ENCODE measurements at regions not wholly inside any gene's neighbourhood (a gene's known extent, or its start where the extent isn't known, plus 50 kb on each side); places are given as distances from the start of the nearest gene placed in this dataset.
"Not testable (repeated sequence)": the region's sequence is repeated elsewhere in the genome, so short reads cannot be mapped to it uniquely, and the experiment has no call there.

GRCh38 chr15:70376929-70377691, 279.4 kb upstream of the TLE3 start:
- DNase-seq (ENCODE audit: low spot score) = peak; percentile 87

- peak; percentile 67 for DNase-seq (ENCODE audit: low spot score)
Measured at GRCh38 chr15:70376031-70376928, 278.6 kb upstream of the TLE3 start.

GRCh38 chr15:70375586-70375985, 277.9 kb upstream of the TLE3 start:
- peak; percentile 22 for DNase-seq (ENCODE audit: low spot score)

GRCh38 chr15:70375006-70375431, 277.3 kb upstream of the TLE3 start:
- DNase-seq (ENCODE audit: low spot score) = peak; percentile 86

- peak; percentile 69 for DNase-seq (ENCODE audit: low spot score)
Measured at GRCh38 chr15:70374096-70374495, 276.4 kb upstream of the TLE3 start.

DNA sequence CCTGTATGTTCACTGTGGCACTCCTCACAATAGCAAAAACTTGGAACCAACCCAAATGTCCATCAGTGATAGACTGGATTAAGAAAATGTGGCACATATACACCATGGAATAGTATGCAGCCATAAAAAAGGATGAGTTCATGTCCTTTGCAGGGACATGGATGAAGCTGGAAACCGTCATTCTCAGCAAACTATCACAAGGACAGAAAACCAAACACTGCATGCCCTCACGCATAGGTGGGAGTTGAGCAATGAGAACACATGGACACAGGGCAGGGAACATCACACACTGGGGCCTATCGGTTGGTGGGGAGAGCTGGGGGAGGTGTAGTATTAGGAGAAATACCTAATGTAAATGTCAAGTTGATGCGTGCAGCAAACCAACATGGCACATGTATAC, 275.7 kb upstream of the TLE3 start:
- not testable (repeated sequence) for DNase-seq (ENCODE audit: low spot score)

- DNase-seq (ENCODE audit: low spot score) = peak; percentile 71
Measured at GRCh38 chr15:70367913-70368705, 270.4 kb upstream of the TLE3 start.

DNA sequence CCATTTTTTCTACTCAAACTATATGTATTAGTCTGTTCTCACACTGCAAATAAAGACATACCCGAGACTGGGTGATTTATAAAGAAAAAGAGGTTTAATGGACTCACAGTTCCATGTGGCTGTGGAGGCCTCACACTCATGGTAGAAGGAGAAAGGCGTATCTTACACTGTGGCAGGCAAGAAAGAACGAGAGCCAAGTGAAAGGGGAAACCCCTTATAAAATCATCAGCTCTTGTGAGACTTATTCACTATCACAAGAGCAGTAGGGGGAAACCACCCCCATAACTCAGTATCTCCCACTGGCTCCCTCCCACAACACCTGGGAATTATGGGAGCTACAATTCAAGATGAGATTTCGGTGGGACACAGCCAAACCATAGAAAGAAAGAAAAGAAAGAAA, 266.3 kb upstream of the TLE3 start:
- not testable (repeated sequence) for DNase-seq (ENCODE audit: low spot score)

GRCh38 chr15:70362886-70363285, 265.2 kb upstream of the TLE3 start:
- DNase-seq (ENCODE audit: low spot score) = peak; percentile 88

GRCh38 chr15:70362350-70362749, 264.6 kb upstream of the TLE3 start:
- peak; percentile 37 for DNase-seq (ENCODE audit: low spot score)

GRCh38 chr15:70361891-70362290, 264.2 kb upstream of the TLE3 start:
- peak; percentile 62 for DNase-seq (ENCODE audit: low spot score)

GRCh38 chr15:70361106-70361505, 263.4 kb upstream of the TLE3 start:
- DNase-seq (ENCODE audit: low spot score) = peak; percentile 30

DNA sequence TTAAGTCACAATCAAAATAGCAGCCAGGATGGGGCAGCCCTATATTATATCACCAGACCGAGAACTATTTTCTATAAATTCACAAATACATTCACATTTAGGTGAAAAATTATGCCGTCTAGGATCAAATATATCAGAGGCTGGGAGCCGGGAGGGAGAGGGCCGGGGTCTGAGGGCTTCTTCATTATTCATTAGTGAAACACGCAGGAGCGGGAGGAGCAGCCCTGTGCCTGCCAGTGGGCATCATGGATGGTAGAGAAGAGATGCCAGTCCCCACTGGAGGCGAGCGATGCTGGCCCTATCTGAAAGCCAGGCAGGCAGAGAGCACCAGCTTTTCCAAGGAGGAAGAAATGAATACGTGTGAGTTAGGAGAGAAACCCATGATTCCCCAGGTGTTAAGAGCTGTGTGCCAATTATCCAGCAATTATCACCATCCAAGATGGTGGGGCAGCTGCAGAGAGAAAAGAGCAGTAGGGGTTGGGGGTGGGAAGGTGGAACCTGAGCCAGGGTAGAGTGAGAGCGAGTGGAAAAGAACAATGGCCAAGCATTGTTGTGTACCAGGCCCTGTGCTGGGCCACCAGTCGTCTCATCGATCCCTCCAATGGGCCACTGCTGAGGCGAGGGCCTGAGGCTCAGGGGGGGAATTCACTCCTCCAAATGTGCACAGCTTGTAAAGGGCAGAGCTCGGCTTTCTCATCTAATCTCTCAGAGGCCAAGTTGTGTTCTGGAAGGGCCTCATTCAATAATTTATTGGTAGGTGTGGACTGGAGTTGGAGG, 261.3 kb upstream of the TLE3 start:
- DNase-seq (ENCODE audit: low spot score) = peak; percentile 72

- DNase-seq (ENCODE audit: low spot score) = peak; percentile 51
Measured at GRCh38 chr15:70358011-70358819, 260.5 kb upstream of the TLE3 start.

- peak; percentile 69 for DNase-seq (ENCODE audit: low spot score)
Measured at GRCh38 chr15:70357453-70357852, 259.7 kb upstream of the TLE3 start.

GRCh38 chr15:70356919-70357318, 259.2 kb upstream of the TLE3 start:
- peak; percentile 37 for DNase-seq (ENCODE audit: low spot score)

DNA sequence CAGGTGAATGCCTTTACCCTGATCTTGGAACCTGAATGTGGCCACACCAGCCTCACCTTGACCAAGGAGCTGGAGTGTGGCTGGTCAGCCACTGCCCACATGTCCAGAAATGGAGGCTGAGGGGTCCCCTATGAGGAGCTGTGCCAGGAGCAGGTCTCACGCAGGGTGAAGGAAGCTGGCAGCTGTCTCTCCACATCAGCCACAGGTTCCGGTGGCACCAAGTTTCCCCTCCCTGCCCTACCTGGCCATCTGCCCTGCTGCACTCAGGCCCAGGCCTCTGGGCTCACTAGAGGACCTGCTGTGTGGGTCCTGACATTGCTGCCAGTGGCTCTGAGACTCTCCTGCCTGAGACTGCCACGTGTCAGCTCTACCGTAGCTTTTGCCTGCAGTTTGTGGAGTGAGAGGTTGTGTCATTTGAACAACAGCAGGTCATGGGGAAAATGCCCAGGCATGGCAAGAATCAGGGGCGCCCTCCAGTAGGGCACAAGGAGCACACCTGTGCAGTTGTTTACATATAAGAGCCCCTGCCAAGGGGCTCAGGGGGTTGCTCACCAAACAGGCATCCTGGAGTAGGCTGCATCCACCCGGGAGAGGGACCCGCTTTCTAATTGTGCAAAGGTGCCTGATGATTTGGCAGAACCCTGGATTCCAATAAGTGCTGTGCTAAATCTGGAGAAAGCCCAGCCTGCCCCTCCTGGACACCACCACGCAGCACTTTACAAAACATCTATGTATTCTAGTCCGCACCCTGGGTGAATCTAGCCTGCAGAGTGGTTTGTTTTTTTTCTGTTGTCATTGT, 258.5 kb upstream of the TLE3 start:
- DNase-seq (ENCODE audit: low spot score) = peak; percentile 68

DNA sequence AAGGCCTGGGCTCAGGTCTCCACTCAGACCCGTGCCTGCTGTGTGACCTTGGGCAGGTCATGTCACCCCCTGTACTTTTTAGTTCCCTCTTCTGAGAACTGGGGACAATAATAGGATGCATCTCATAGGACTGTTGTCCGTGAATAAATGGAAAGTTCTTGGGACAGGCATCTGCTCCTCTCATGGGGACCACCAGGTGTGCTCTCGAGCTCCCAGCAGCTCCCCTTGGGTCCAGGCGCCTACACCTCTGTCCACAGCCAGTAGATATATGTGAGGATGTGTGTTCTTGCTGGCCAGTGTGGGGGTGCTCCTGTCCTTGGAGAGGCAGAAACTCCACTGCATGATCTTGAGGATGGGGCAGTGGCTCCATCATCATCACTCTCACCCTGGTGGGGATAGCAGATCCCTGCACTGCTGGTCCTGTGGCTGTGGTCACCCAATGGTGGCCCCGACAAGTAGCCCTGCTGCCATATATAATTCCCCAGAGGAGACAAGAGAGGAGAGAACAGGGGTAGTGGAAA, 257.6 kb upstream of the TLE3 start:
- DNase-seq (ENCODE audit: low spot score) = peak; percentile 53
